HL-60 (cell line): ENCODE measurements at regions not wholly inside any gene's neighbourhood (a gene's known extent, or its start where the extent isn't known, plus 50 kb on each side); places are given as distances from the start of the nearest gene placed in this dataset.

Experiments used
- DNase-seq, 2 experiments: peaks; one replicate each; pipeline ENCODE4 v3.0.0-alpha.2; 2010 to 2020; ENCODE audit warnings: low read depth in 1 of 2, low spot score in 1 of 2
- H3K27ac ChIP-seq: fragments of 250-450 bp; sonication (Bioruptor Pico); replicated peaks from 2 replicates; pipeline ENCODE4 v1.5.1; 2020; ENCODE audit warnings: mild to moderate bottlenecking, moderate library complexity
- H3K27me3 ChIP-seq: fragments of 250-450 bp; sonication (Bioruptor Pico); 2 replicates; pipeline ENCODE4 v1.5.1; 2021; ENCODE audit warnings: mild to moderate bottlenecking, moderate library complexity; ENCODE audit not compliant: insufficient read depth, poor library complexity, severe bottlenecking
- H3K4me3 ChIP-seq: replicated peaks from 2 replicates; pipeline ENCODE4 v1.5.1; 2011; ENCODE audit warnings: mild to moderate bottlenecking, control low read depth, low read length; ENCODE audit not compliant: insufficient read depth
- GABPA ChIP-seq: IDR thresholded peaks from 2 replicates; pipeline ENCODE4 v1.6.1; 2012; ENCODE audit warnings: low read depth
- POLR2AphosphoS5 ChIP-seq: IDR thresholded peaks from 2 replicates; pipeline ENCODE4 v1.6.1; 2012; ENCODE audit warnings: low read depth
- REST ChIP-seq: IDR thresholded peaks from 2 replicates; pipeline ENCODE4 v1.6.1; 2012; ENCODE audit warnings: low read depth; ENCODE audit not compliant: insufficient replicate concordance
- SPI1 ChIP-seq: IDR thresholded peaks from 2 replicates; pipeline ENCODE4 v1.6.1; 2012; ENCODE audit warnings: low read depth, mild to moderate bottlenecking, borderline replicate concordance
- TF ChIP-seq, protein P1 (sequence below): IDR thresholded peaks from one replicate; pipeline ENCODE4 v1.5.1; 2011; ENCODE audit warnings: low read length, control low read depth, inconsistent platforms; ENCODE audit not compliant: insufficient read depth

DNA sequence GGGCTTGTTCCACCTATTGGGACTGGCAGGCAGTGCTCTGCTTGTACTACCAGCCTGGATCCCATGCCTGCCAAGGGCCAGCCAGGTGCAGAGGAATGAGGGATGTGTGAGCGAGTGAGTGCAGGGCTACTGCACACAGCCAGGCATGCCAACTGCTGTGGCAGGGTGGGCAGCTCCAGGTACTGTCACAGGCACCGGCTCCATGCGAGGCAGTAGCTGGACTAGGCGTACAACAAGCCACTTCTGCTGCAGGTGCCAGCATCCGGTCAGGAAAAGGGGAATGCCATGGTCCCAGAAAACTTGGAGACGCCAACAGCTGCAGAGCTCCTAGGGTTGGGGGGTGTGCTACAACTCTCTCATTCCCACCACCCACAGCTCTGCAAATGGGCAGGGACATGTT is 1356.7 kb downstream of the SI start:
- no peak overlapping the region for H3K4me3 ChIP-seq
- no peak for DNase-seq
- TF ChIP-seq SPI1, result no peak
- TF ChIP-seq, protein P1, sequence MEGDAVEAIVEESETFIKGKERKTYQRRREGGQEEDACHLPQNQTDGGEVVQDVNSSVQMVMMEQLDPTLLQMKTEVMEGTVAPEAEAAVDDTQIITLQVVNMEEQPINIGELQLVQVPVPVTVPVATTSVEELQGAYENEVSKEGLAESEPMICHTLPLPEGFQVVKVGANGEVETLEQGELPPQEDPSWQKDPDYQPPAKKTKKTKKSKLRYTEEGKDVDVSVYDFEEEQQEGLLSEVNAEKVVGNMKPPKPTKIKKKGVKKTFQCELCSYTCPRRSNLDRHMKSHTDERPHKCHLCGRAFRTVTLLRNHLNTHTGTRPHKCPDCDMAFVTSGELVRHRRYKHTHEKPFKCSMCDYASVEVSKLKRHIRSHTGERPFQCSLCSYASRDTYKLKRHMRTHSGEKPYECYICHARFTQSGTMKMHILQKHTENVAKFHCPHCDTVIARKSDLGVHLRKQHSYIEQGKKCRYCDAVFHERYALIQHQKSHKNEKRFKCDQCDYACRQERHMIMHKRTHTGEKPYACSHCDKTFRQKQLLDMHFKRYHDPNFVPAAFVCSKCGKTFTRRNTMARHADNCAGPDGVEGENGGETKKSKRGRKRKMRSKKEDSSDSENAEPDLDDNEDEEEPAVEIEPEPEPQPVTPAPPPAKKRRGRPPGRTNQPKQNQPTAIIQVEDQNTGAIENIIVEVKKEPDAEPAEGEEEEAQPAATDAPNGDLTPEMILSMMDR, result no peak
- no peak for TF ChIP-seq REST
- TF ChIP-seq POLR2AphosphoS5, result no peak
- TF ChIP-seq GABPA, result no peak
- H3K27me3 ChIP-seq, result no peaks in the 10 kb centered on the region
- H3K27ac ChIP-seq, result no peak overlapping the region

DNA sequence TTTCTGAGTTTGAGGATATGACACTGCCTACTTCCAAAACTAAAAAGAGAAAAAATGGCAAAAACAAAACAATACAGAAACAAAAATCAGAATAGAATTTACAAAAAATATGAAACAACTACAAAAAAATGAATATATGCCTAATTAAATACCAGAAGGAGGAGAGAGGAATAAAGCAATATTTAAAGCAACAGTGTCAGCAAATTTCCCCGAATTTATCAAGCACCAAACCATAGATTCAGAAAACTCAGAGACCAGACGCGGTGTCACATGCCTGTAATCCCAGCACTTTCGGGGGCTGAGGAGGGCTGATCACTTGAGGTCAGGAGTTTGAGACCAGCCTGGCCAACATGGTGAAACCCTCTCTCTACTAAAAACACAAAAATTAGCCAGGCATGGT is 1360.9 kb downstream of the SI start:
- TF ChIP-seq GABPA, result no peak
- TF ChIP-seq POLR2AphosphoS5, result no peak
- TF ChIP-seq REST, result no peak
- TF ChIP-seq, protein P1, result no peak
- no peak for TF ChIP-seq SPI1
- DNase-seq, result no peak
- Histone ChIP-seq H3K4me3 (no peak overlapping the region), H3K27me3 (no peaks in the 10 kb centered on the region), H3K27ac (no peak overlapping the region)

DNA sequence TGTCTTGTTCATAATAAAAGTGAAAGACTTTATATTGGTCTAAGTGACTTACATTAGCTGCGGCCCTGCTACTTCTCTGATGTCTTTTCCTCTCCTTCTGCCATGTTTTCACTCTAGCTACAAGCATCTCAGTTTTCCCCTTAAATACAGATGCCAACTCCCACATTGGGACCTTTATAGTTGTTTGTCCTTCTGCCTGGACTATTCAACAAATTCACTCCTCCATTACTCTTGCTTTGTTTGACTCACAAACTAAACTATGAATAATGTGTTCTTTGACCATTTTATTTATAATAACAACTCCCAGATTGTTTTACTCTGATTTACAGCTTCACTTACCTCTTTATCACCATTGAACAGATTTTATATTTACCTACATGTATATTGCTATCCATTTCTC is 1369.9 kb downstream of the SI start:
- DNase-seq, result no peak
- TF ChIP-seq REST (no peak), SPI1 (no peak), POLR2AphosphoS5 (no peak), GABPA (no peak)
- TF ChIP-seq, protein P1, result no peak
- Histone ChIP-seq H3K27ac (no peak overlapping the region), H3K27me3 (no peaks in the 10 kb centered on the region), H3K4me3 (no peak overlapping the region)
